ENCODE measurements at regions not wholly inside any gene's neighbourhood (a gene's known extent, or its start where the extent isn't known, plus 50 kb on each side); places are given as distances from the start of the nearest gene placed in this dataset.
"Not testable (repeated sequence)": the region's sequence is repeated elsewhere in the genome, so short reads cannot be mapped to it uniquely, and the experiment has no call there.

DNA sequence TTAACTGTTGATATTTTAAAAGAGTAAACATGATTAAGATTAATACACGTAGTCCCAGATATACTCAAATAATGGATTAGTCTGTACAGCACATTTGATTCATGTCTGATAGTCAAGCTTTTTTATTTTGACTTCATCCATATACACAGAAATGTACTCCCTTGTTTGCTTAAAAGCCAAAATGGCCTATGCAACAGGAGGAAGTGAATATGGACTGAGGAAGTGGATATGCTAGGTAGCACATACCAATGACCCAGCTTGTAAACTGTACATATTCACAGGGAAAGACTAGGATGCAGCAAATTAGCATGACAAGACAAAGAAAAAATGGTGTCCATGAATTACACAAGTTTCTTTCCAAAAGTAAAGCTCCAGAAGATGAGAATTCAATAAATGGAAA is 109.7 kb downstream of the CAAP1 start:
- no peak for TF ChIP-seq ZNF565 (CRISPR knock-in tag; conservative IDR thresholded peaks at IDR 0.05; ENCODE audit: low read depth)
- TF ChIP-seq ZNF70 (CRISPR knock-in tag; IDR thresholded peaks at IDR 0.05): no peak
- no peak for TF ChIP-seq CSDC2 (CRISPR knock-in tag; IDR thresholded peaks at IDR 0.05)
- no peak for TF ChIP-seq ARNTL (CRISPR knock-in tag; IDR thresholded peaks at IDR 0.05; ENCODE audit: borderline replicate concordance, low read depth)
- TF ChIP-seq TOX (CRISPR knock-in tag; IDR thresholded peaks at IDR 0.05; ENCODE audit: borderline replicate concordance): no peak
- TF ChIP-seq ZNF8 (CRISPR knock-in tag; IDR thresholded peaks at IDR 0.05): no peak
- no peak for TF ChIP-seq ESRRG (CRISPR knock-in tag; IDR thresholded peaks at IDR 0.05)
- TF ChIP-seq SNAI2 (CRISPR knock-in tag; IDR thresholded peaks at IDR 0.05): no peak
- TF ChIP-seq, protein P1, sequence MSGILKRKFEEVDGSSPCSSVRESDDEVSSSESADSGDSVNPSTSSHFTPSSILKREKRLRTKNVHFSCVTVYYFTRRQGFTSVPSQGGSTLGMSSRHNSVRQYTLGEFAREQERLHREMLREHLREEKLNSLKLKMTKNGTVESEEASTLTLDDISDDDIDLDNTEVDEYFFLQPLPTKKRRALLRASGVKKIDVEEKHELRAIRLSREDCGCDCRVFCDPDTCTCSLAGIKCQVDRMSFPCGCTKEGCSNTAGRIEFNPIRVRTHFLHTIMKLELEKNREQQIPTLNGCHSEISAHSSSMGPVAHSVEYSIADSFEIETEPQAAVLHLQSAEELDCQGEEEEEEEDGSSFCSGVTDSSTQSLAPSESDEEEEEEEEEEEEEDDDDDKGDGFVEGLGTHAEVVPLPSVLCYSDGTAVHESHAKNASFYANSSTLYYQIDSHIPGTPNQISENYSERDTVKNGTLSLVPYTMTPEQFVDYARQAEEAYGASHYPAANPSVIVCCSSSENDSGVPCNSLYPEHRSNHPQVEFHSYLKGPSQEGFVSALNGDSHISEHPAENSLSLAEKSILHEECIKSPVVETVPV (CRISPR knock-in tag; IDR thresholded peaks at IDR 0.05): no peak
- TF ChIP-seq PPARA (CRISPR knock-in tag; IDR thresholded peaks at IDR 0.05; ENCODE audit: borderline replicate concordance): no peak
- TF ChIP-seq, protein P2, sequence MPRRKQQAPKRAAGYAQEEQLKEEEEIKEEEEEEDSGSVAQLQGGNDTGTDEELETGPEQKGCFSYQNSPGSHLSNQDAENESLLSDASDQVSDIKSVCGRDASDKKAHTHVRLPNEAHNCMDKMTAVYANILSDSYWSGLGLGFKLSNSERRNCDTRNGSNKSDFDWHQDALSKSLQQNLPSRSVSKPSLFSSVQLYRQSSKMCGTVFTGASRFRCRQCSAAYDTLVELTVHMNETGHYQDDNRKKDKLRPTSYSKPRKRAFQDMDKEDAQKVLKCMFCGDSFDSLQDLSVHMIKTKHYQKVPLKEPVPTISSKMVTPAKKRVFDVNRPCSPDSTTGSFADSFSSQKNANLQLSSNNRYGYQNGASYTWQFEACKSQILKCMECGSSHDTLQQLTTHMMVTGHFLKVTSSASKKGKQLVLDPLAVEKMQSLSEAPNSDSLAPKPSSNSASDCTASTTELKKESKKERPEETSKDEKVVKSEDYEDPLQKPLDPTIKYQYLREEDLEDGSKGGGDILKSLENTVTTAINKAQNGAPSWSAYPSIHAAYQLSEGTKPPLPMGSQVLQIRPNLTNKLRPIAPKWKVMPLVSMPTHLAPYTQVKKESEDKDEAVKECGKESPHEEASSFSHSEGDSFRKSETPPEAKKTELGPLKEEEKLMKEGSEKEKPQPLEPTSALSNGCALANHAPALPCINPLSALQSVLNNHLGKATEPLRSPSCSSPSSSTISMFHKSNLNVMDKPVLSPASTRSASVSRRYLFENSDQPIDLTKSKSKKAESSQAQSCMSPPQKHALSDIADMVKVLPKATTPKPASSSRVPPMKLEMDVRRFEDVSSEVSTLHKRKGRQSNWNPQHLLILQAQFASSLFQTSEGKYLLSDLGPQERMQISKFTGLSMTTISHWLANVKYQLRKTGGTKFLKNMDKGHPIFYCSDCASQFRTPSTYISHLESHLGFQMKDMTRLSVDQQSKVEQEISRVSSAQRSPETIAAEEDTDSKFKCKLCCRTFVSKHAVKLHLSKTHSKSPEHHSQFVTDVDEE (CRISPR knock-in tag; IDR thresholded peaks at IDR 0.05): no peak
- TF ChIP-seq, protein P3, sequence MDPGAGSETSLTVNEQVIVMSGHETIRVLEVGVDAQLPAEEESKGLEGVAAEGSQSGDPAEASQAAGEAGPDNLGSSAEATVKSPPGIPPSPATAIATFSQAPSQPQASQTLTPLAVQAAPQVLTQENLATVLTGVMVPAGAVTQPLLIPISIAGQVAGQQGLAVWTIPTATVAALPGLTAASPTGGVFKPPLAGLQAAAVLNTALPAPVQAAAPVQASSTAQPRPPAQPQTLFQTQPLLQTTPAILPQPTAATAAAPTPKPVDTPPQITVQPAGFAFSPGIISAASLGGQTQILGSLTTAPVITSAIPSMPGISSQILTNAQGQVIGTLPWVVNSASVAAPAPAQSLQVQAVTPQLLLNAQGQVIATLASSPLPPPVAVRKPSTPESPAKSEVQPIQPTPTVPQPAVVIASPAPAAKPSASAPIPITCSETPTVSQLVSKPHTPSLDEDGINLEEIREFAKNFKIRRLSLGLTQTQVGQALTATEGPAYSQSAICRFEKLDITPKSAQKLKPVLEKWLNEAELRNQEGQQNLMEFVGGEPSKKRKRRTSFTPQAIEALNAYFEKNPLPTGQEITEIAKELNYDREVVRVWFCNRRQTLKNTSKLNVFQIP (CRISPR knock-in tag; IDR thresholded peaks at IDR 0.05; ENCODE audit: borderline replicate concordance, low read depth): no peak
- no peak for TF ChIP-seq RARB (CRISPR knock-in tag; IDR thresholded peaks at IDR 0.05)
- ATAC-seq: no peak

DNA sequence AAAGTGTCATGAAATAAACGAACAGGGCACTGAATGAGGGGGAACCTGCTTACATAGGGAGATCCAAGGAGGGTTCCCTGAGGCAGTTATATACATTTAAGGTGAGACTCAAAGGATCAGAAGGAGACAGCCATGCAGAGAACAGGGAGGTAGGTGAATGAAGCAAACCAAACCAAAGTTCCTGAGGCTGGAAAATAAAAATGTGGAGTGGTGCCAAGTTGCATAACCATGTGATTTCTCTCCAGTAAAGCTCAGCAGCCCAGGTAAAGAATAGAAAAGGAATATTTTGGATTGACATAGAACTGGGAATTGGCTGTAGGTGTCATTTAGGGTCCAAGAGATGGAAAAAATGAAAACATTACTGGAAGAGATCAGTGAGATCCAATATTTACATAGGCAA is 110.7 kb downstream of the CAAP1 start:
- no peak for TF ChIP-seq ZFP30 (CRISPR knock-in tag; IDR thresholded peaks at IDR 0.05)
- TF ChIP-seq, protein P2 (CRISPR knock-in tag; IDR thresholded peaks at IDR 0.05): no peak
- no peak for TF ChIP-seq CSDC2 (CRISPR knock-in tag; IDR thresholded peaks at IDR 0.05)
- TF ChIP-seq, protein P4, sequence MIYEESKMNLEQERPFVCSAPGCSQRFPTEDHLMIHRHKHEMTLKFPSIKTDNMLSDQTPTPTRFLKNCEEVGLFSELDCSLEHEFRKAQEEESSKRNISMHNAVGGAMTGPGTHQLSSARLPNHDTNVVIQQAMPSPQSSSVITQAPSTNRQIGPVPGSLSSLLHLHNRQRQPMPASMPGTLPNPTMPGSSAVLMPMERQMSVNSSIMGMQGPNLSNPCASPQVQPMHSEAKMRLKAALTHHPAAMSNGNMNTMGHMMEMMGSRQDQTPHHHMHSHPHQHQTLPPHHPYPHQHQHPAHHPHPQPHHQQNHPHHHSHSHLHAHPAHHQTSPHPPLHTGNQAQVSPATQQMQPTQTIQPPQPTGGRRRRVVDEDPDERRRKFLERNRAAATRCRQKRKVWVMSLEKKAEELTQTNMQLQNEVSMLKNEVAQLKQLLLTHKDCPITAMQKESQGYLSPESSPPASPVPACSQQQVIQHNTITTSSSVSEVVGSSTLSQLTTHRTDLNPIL (CRISPR knock-in tag; IDR thresholded peaks at IDR 0.05; ENCODE audit: low read depth): no peak
- no peak for TF ChIP-seq SNAI2 (CRISPR knock-in tag; IDR thresholded peaks at IDR 0.05)
- no peak for ATAC-seq

DNA sequence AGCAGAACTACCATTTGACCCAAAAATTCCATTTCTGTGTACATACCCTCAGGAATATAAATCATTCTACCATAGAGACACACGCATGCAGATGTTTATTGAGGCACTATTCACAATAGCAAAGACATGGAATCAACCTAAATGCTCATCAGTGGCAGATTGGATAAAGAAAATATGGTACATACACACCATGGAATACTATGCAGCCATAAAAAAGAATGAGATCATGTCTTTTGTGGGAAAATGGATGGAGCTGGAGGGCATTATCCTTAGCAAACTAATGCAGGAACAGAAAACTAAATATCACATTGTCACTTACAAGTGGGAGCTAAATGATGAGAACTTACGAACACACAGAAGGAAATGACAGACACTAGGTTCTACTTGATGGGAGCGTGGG is 112.3 kb downstream of the CAAP1 start:
- not testable (repeated sequence) for ATAC-seq

DNA sequence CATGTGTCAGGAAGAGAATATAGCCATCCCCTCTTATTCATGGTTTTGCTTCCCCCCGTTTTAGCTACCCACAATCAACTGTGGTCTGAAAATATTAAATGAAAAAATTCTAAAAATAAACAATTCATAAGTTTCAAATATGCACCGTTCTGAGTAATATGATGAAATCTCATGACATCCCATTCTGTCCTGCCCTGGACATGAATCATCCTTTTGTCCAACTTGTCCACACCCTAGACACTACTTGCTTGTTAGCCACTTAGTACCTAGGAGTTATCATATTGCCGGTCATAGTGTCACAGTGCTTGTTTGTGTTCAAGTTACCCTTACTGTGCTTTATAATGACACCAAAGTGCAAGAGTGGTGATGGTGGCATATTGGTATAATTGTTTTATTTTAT is 113.5 kb downstream of the CAAP1 start:
- ATAC-seq: no peak
- TF ChIP-seq, protein P5, sequence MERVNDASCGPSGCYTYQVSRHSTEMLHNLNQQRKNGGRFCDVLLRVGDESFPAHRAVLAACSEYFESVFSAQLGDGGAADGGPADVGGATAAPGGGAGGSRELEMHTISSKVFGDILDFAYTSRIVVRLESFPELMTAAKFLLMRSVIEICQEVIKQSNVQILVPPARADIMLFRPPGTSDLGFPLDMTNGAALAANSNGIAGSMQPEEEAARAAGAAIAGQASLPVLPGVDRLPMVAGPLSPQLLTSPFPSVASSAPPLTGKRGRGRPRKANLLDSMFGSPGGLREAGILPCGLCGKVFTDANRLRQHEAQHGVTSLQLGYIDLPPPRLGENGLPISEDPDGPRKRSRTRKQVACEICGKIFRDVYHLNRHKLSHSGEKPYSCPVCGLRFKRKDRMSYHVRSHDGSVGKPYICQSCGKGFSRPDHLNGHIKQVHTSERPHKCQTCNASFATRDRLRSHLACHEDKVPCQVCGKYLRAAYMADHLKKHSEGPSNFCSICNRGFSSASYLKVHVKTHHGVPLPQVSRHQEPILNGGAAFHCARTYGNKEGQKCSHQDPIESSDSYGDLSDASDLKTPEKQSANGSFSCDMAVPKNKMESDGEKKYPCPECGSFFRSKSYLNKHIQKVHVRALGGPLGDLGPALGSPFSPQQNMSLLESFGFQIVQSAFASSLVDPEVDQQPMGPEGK (CRISPR knock-in tag; IDR thresholded peaks at IDR 0.05; ENCODE audit: borderline replicate concordance): no peak
- TF ChIP-seq GLIS3 (CRISPR knock-in tag; IDR thresholded peaks at IDR 0.05) (no peak), OSR1 (CRISPR knock-in tag; IDR thresholded peaks at IDR 0.05) (no peak), ZNF70 (CRISPR knock-in tag; IDR thresholded peaks at IDR 0.05) (no peak), PPARA (CRISPR knock-in tag; IDR thresholded peaks at IDR 0.05; ENCODE audit: borderline replicate concordance) (no peak)

All from SK-N-SH treated with all-trans-retinoic acid at 6 μM for 48 hours (cell line).